Left lobe of liver (tissue), 2 donors: ENCODE measurements at regions not wholly inside any gene's neighbourhood (a gene's known extent, or its start where the extent isn't known, plus 50 kb on each side); places are given as distances from the start of the nearest gene placed in this dataset.
"Not testable (repeated sequence)": the region's sequence is repeated elsewhere in the genome, so short reads cannot be mapped to it uniquely, and the experiment has no call there.

Source experiments
- ATAC-seq: fragments of 200-7000 bp; cut with Tn5 transposase; one replicate; pipeline ENCODE4 v1.9.1; 2020; ENCODE audit warnings: mild to moderate bottlenecking, moderate library complexity
- DNase-seq: peaks from one replicate; pipeline ENCODE4 v3.0.0-alpha.2; 2020; ENCODE audit warnings: low spot score
- donor health status: DM: no; HTN: no; CAD: no; lungs with moderate emphysema.
- donor health status: DM: no; HTN: yes; CAD: no.

DNA sequence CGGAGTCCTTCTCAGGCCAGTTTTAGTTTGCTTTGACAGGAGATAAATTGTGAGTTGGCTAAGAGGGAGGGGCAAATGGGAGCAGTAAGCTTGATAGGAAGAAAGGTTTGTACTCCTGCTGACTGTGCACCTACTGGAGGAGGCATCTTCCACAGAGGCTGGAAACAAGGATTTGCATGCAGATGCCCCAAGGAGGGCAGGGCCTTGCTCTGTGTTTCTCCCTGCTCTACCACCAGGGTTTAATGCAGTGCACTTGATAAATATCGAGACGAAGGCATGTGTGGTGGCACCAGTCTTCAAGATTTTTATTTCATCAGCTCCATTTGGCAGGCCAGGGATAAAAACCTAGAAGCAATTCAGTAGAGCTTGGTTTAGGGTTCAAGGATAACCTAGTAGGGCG, 210.5 kb upstream of the C16orf82 start:
- ATAC-seq (no peak), DNase-seq (no peak)

- DNase-seq (no peak), ATAC-seq (no peak)
Measured at GRCh38 chr16:26856791-26857190, 209.9 kb upstream of the C16orf82 start.

- ATAC-seq = no peak
- DNase-seq = no peak
Measured at GRCh38 chr16:26857371-26857770, 209.4 kb upstream of the C16orf82 start.

- DNase-seq (no peak), ATAC-seq (no peak)
Measured at GRCh38 chr16:26860506-26860905, 206.2 kb upstream of the C16orf82 start.

- ATAC-seq (no peak), DNase-seq (no peak)
Measured at GRCh38 chr16:26863931-26864330, 202.8 kb upstream of the C16orf82 start.

DNA sequence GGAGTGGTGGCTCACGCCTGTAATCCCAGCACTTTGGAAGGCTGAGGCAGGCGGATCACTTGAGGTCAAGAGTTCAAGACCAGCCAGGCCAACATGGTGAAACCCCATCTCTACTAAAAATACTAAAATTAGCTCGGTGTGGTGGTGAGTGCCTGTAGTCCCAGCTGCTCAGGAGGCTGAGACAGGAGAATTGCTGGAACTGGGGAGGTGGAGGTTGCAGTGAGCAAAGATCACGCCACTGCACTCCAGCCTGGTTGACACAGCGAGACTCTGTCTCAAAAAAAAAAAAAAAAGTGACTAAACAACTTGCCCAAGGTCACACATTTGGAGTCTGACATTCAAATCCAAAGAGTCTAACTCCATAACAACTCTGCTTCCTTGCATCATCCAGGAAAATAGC, 192.4 kb upstream of the C16orf82 start:
- not testable (repeated sequence) for ATAC-seq, DNase-seq

GRCh38 chr16:26877421-26877820, 189.3 kb upstream of the C16orf82 start:
- ATAC-seq (no peak), DNase-seq (no peak)

- ATAC-seq (no peak), DNase-seq (no peak)
Measured at GRCh38 chr16:26885674-26886073, 181.1 kb upstream of the C16orf82 start.

DNA sequence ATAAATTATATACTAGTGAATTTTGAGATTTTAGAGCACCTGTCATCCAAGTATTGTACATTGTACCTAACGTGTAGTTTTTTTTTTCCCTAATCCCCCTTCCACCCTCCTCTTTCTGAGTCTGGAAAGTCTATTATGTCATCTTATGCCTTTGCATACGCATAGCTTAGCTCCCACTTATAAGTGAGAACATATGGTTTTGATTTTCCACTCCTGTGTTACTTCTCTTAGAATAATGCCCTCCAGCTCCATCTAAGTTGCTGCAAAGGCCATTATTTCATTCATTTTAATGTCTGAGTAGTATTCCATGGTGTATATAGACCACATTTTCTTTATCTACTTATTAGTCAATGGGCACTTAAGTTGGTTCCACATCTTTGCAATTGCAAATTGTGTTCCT, 177.0 kb upstream of the C16orf82 start:
- DNase-seq = no peak
- ATAC-seq = no peak

DNA sequence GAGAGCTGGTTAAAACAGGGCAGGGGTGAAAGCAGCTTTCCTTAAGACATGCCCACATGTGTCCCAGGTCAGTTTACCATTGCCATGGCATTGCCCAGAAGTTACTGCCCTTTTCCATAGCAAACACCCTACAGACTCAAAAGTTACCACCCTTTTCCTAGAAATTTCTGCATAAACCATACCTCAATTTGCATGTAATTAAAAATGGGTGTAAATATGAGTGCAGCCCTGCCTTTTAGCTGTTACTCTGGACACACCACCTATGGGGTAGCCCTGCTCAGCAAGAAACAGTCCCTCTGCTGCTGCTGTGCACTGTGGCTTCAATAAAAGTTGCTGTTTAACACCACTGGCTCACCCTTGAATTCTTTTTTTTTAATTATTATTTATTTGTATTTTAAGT, 168.5 kb upstream of the C16orf82 start:
- ATAC-seq = no peak
- DNase-seq = no peak

DNA sequence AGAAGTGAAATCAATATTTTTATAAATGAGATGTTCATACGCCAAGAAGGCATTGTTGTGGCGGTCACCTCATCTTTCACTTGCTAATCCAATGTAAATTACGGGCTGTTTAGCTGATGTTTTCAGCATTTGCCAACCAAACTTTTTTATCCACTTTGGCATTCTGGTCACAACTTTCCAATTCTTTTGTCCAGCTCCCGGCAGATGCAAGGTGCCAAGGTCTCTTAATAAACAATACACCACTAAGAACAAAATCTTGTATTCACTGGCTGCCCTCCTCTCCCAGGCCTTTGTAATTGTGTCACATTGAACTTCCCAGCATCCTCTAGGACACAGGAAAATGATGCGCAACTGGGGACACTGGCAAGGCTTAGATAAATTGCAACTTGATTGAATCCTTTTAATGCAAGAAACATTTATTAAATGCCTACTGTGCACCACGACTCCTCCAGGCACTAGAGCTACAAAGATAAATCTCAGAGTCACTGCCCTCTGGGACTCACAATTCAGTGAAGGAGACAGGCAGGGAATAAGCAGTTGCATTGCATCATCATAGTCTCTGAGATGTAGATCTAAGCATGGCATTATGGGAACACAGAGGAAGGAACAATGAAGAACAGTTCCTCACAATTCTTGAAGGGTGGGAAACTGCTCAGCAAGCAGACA, 165.4 kb upstream of the C16orf82 start:
- DNase-seq (no peak), ATAC-seq (no peak)

DNA sequence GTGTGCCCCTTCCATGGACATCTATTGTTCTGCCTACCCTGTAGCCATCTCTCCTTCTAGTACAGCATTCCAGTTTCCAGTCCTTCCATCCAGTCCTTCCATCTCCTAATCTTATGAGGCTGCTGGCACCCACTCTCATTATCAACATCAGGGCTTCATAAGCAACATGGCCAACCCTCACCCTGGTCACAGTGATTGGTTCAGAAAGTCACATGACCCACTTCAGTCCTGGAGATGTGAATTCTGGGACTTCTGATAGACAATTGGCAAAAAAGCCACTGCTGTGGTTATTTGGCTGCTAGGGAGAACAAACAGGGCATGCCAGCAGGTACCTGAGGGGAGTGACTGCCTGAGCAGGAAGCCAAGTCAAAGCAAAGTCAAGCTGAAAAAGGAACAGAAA, 164.7 kb upstream of the C16orf82 start:
- no peak for ATAC-seq
- DNase-seq = no peak

DNA sequence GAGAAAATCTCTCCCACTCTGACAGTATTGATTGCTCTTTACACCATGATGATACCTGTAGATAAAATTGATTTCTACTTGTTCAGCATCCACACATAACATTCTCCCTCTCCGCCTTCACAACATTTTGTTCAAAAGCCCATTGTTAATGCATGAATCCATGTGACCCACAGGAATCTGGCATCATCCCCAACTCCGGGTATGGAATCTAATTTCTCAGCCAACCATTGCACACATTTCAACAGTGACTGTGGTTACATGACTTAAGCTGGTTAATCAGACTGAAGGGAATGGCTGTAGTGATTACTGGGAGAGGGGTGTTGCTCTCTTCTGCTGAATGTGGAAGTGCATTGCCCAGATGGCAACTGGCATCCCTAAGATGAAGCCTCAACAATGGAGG, 161.4 kb upstream of the C16orf82 start:
- no peak for DNase-seq
- no peak for ATAC-seq

DNA sequence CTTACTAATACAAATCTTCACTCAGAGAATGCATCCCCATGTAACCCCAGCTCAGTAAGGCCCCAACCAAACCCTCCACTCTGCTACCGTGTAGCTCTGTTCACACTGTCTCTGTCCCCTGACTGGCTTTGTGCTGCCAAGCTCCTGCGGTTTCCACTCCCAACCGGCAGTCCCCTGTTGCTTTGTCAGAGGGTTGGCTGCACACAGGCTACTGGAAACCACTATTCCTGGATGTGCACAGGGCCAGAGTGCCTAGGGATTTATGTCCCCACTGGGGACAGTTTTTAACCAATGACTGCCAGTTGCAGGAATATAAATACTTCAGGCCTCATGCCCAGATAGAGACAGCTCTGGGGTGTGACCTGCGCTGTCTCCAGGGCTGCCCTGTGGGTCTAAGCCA, 157.1 kb upstream of the C16orf82 start:
- no peak for ATAC-seq
- DNase-seq = no peak

DNA sequence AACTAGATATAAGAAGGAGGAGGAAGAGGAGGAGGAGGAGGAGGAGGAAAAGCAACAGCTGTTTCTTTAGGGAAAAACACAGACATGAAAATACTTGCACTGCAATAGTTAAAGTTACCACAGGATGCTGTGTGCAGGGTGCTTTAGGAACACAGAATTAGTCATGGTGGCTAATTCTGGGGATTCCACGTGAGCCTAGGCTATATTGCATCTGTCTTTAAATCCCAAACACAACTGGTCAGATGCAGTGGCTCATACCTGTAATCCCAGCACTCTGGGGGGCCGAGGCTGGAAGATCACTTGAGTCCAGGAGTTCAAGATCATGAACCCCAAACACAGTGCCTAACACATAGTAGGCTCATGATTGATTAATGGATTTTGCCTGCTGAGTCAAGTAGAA, 155.3 kb upstream of the C16orf82 start:
- no peak for ATAC-seq

DNA sequence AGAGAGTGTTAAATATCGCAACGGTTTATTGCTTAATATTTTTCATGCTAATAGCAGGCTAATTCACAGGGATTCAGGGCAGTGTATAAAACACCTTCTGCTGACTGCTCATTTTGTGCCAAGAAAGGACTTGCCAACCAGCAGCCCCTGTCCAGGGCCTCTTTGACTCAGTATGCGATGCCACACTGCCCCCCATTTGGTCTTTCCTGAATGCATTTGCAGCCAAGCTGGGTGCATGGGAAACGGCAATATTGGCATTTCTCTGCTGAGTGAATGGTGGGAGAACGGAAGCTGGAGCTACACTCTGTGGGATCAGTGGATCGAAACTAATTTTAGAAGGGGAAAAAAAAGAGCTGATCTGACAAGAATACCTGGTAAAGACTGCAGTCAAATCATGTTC, 152.9 kb upstream of the C16orf82 start:
- ATAC-seq (no peak), DNase-seq (no peak)

More for the DNA sequence above, 155.3 kb upstream of the C16orf82 start:
- no peak for DNase-seq

- no peak for DNase-seq
- ATAC-seq = no peak
Measured at GRCh38 chr16:26930786-26931581, 135.7 kb upstream of the C16orf82 start.

- ATAC-seq (no peak), DNase-seq (no peak)
Measured at GRCh38 chr16:26950636-26951035, 116.1 kb upstream of the C16orf82 start.

- DNase-seq = no peak
Measured at GRCh38 chr16:26951950-26952349, 114.8 kb upstream of the C16orf82 start.

DNA sequence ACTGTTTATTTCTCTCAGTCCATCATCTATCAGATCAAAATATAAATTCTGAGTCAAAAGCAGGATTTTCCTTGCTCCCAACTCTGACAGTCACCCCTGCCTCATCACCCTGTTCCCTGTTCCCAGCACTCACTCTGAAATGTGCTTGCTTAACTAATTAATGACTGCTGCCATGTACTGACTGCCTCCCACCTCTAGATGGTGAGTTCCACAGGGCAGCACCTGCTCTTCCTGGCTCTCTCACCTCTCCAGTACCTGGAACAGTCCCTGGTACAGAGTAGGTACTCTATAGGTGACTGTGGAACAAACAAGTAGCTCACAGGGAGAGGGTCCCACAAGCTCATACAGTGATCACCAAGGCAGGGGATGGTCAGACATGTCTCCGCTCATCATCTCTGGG, 114.3 kb upstream of the C16orf82 start:
- DNase-seq = no peak
- ATAC-seq = no peak

More at GRCh38 chr16:26951950-26952349, 114.8 kb upstream of the C16orf82 start:
- ATAC-seq = no peak

- DNase-seq = no peak
- no peak for ATAC-seq
Measured at GRCh38 chr16:26957283-26957859, 109.4 kb upstream of the C16orf82 start.

GRCh38 chr16:26959416-26960009, 107.2 kb upstream of the C16orf82 start:
- DNase-seq = no peak
- no peak for ATAC-seq
